ENCODE measurements at regions not wholly inside any gene's neighbourhood (a gene's known extent, or its start where the extent isn't known, plus 50 kb on each side); places are given as distances from the start of the nearest gene placed in this dataset.

DNA sequence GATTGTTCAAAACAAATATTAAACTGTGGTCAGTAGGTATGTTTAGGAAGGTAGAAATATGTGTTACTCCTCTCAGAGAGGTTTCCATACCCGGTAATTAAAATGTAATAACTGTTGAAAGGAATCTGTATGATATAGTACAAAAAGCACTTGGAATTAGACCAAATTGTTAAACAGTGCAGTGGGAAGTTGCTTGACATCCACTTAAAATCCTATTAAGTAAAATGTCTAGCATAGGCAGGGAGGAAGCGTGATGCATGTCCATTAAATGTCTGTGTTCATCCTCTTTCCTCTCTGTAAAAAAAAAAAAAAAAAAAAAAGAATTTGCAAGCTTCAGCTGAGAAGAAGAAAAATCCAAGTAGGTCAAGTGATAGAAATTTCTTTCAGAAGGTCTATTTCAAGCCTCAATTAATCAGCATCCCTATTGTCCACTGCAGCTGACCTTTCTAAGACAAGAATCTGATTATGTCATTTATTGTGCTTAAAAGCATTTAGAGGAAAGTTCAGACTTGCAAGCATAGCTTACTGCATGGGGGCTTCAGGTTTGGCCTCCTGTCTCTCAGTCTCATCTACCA lies 265.6 kb upstream of the RGS6 start:
- H3K79me2 ChIP-seq (ENCODE audit: control insufficient read depth, insufficient read depth, low read length), result no peaks in the 10 kb centered on the region
- H3K9me3 ChIP-seq (replicated peaks; ENCODE audit: control insufficient read depth, insufficient read depth, low read depth, low read length), result no peaks in the 10 kb centered on the region
- H3K27me3 ChIP-seq (ENCODE audit: control insufficient read depth in 2 of 2, insufficient read depth in 2 of 2, low read length in 2 of 2), result no peaks in the 10 kb centered on the region
- 59% methylated on average over 2 of the region's 2 CpGs for WGBS (ENCODE audit: insufficient coverage, low coverage, missing lambda C conversion rate)
- BruUV-seq (replicated peaks), result no TSS peak
- intact Hi-C loops (cut with micrococcal nuclease), result no loop called here
- H4K20me1 ChIP-seq (replicated peaks; ENCODE audit: control insufficient read depth, insufficient read depth, low read length), result no peaks in the 10 kb centered on the region
- H3K4me3 ChIP-seq, result no peak overlapping the region
- TF ChIP-seq PHTF2 (CRISPR knock-in tag; IDR thresholded peaks at IDR 0.05) (no peak), ZBTB8A (IDR thresholded peaks at IDR 0.05; ENCODE audit: partially characterized antibody) (no peak), ELF2 (CRISPR knock-in tag; IDR thresholded peaks at IDR 0.05) (no peak), DACH1 (IDR thresholded peaks at IDR 0.05; ENCODE audit: partially characterized antibody) (no peak), PHB2 (IDR thresholded peaks at IDR 0.05; ENCODE audit: low read depth) (no peak)
- H3K27ac ChIP-seq (ENCODE audit: extremely low read depth, low read depth, low read length), result no peak overlapping the region
- ChIA-PET CTCF (ENCODE audit: low intra/inter-chr PET ratio) (no interaction called here), POLR2A (no interaction called here)
- H3K36me3 ChIP-seq (ENCODE audit: control insufficient read depth, insufficient read depth, low read length), result no peaks in the 10 kb centered on the region
- no peak overlapping the region for H3K9ac ChIP-seq (ENCODE audit: insufficient read depth in 1 of 2, low read depth in 2 of 2, low read length in 2 of 2)
- no peak overlapping the region for H3K4me2 ChIP-seq (ENCODE audit: insufficient read depth, low read length)
- FAIRE-seq, result no peak
- no peaks in the 10 kb centered on the region for H3K9me1 ChIP-seq (ENCODE audit: control insufficient read depth, insufficient read depth, low read length)
- in situ Hi-C loops (cut with MboI), result no loop called here
- H2AFZ ChIP-seq (ENCODE audit: low read depth, low read length), result no peak overlapping the region
- no peak for ATAC-seq
- no peaks in the 10 kb centered on the region for H3K4me1 ChIP-seq (replicated peaks in 1 of 2; ENCODE audit: control insufficient read depth in 2 of 2, insufficient read depth in 2 of 2, low read length in 2 of 2)
- no peak for DNase-seq (ENCODE audit: extremely low read depth in 1 of 4, low spot score in 3 of 4)

DNA sequence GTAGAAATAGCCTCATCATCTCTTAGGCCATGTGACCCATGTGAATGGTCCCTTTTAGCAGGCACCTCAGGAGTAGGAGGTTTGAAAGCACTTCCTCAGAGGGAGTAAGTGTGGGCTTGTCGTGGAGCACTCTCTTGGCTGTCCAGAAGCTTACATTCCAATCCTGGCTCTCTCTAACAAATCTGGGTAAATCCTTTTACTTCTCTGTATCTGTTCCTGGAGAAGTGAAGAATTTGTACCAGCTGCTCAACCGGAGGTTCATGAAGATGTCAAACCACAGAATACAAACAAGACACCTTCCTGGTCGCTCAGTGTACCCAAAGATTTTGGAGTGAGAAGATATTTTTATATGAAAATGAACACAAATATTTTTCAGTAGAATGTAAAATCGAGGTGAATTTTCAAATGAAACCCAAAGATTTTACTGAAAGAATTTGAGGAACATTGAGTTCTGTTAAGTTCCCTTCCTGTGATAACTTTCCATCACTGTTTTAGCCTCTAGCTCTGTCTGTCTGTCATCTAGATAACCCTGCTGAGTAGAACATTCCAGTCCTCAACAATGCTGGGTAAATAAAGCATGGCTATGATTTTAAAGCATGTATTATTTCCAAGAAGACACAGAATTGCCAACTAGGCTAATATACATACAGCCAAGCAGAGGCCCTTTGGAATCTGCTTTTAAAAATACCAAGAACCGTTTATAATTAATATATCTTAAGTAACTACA lies 263.9 kb upstream of the RGS6 start:
- Histone ChIP-seq H3K27ac (ENCODE audit: extremely low read depth, low read depth, low read length) (no peak overlapping the region), H3K4me3 (no peak overlapping the region), H3K9me3 (replicated peaks; ENCODE audit: control insufficient read depth, insufficient read depth, low read depth, low read length) (no peaks in the 10 kb centered on the region), H4K20me1 (replicated peaks; ENCODE audit: control insufficient read depth, insufficient read depth, low read length) (no peaks in the 10 kb centered on the region), H3K27me3 (ENCODE audit: control insufficient read depth in 2 of 2, insufficient read depth in 2 of 2, low read length in 2 of 2) (no peaks in the 10 kb centered on the region), H3K36me3 (ENCODE audit: control insufficient read depth, insufficient read depth, low read length) (peaks cover 4% of the 10 kb centered on the region; the same call in 1 of the 3 replicates), H3K79me2 (ENCODE audit: control insufficient read depth, insufficient read depth, low read length) (no peaks in the 10 kb centered on the region), H3K4me2 (ENCODE audit: insufficient read depth, low read length) (no peak overlapping the region), H2AFZ (ENCODE audit: low read depth, low read length) (no peak overlapping the region), H3K4me1 (replicated peaks in 1 of 2; ENCODE audit: control insufficient read depth in 2 of 2, insufficient read depth in 2 of 2, low read length in 2 of 2) (no peaks in the 10 kb centered on the region), H3K9me1 (ENCODE audit: control insufficient read depth, insufficient read depth, low read length) (no peaks in the 10 kb centered on the region), H3K9ac (ENCODE audit: insufficient read depth in 1 of 2, low read depth in 2 of 2, low read length in 2 of 2) (no peak overlapping the region)
- CTCF ChIA-PET (ENCODE audit: low intra/inter-chr PET ratio), result no interaction called here
- DNase-seq (ENCODE audit: extremely low read depth in 1 of 4, low spot score in 3 of 4), result no peak
- intact Hi-C loops (cut with micrococcal nuclease) (no loop called here), in situ Hi-C loops (cut with MboI) (no loop called here)
- WGBS (ENCODE audit: insufficient coverage, low coverage, missing lambda C conversion rate), result 29% methylated on average over 5 of the region's 5 CpGs
- no peak for ATAC-seq
- no TSS peak for BruUV-seq (replicated peaks)
- FAIRE-seq, result no peak
- POLR2A ChIA-PET, result no interaction called here
- TF ChIP-seq HNRNPL (IDR thresholded peaks at IDR 0.05; ENCODE audit: low read depth, low read length) (no peak), TBL1XR1 (IDR thresholded peaks at IDR 0.05; ENCODE audit: low read length in 2 of 2) (no peak)

All from K562 (cell line).